ENCODE measurements at regions not wholly inside any gene's neighbourhood (a gene's known extent, or its start where the extent isn't known, plus 50 kb on each side); places are given as distances from the start of the nearest gene placed in this dataset.

DNA sequence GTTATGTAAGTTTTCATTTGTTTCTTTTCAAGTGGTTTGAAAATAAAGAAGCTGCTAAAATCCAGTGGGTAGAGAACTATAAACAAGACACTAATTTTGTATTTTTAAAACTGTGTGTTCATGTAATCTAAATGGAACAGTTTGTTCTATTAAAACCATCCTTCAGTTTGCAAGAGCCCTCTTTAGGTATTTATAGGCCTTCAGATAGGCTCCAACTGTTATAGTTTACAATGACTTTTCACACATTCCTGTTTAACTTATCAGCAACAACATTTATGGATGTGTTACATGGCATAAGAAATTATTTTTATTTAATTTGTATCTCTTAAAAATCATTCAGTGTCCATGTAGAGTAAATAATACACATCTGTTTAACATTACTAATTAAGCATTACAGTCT is 126.7 kb upstream of the SLCO6A1 start:
- TF ChIP-seq CTCF (IDR thresholded peaks at IDR 0.05 in 2 of 3, conservative IDR thresholded peaks at IDR 0.05 in 1 of 3; ENCODE audit: control insufficient read depth in 2 of 3, extremely low read depth in 1 of 3, insufficient read depth in 1 of 3, low read depth in 3 of 3, low read length in 3 of 3) (no peak), YY1 (IDR thresholded peaks at IDR 0.05; ENCODE audit: low read depth, low read length) (no peak), BACH1 (IDR thresholded peaks at IDR 0.05; ENCODE audit: borderline replicate concordance) (no peak), GATAD2B (conservative IDR thresholded peaks at IDR 0.05; ENCODE audit: low read depth) (no peak), TCF7 (IDR thresholded peaks at IDR 0.05; ENCODE audit: borderline replicate concordance) (no peak), POLR2A (IDR thresholded peaks at IDR 0.05; ENCODE audit: low read depth, low read length) (no peak), RFX5 (IDR thresholded peaks at IDR 0.05; ENCODE audit: low read depth, low read length) (no peak)

All from GM12878 (cell line).